ENCODE measurements at regions not wholly inside any gene's neighbourhood (a gene's known extent, or its start where the extent isn't known, plus 50 kb on each side); places are given as distances from the start of the nearest gene placed in this dataset.

DNA sequence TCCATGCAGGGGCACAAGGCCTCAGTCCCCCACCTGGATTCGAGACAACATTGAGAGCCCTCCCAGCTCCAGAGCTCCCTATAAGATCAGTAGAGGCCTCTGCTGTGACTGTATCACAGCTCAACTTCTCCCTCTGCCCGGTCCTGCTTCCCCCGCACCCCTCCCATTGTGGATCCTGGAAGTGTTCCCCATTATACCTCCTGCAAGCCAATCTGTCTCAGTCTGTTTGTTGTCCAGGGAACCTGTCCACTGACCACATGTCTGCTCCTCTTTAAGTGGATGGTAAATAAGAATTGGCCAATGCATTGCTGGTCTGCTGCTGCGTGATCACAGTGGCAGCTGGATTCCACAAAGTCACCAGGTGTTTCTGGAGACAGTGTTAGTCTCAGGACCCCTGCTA is 259.7 kb upstream of the HABP2 start:
- no peaks in the 10 kb centered on the region for H3K36me3 ChIP-seq
- WGBS, 2 donors, result 81 to 98% methylated on average over 4 of the region's 4 CpGs

DNA sequence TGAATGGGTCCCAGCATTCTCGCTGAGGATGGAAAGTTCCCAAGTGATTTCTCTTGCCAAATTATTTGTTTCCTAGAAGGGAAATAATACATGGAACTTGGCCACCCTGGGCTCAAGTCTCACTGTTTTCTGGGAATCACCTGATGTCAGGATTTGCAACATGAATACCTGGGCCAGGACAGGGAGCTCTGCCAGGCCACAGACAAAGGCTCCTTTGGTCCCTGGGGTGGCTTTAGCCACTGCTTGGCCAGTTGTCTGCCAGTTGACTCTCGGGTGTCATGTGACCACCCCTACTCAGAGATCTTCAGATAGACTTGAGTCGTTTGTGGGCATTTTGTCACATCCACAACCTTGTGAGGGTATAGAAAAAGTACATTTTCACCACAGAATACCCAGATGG is 258.0 kb upstream of the HABP2 start:
- Histone ChIP-seq H3K27me3 (no peaks in the 10 kb centered on the region), H3K9me3 (no peaks in the 10 kb centered on the region), H3K4me3 (no peak overlapping the region), H3K36me3 (no peaks in the 10 kb centered on the region), H3K4me1 (peaks cover 0 to 7% (median 0%) of the 10 kb centered on the region in 4 donors), H3K27ac (no peak overlapping the region)
- 80 to 84% methylated on average over 3 of the region's 3 CpGs for WGBS, 2 donors
- TF ChIP-seq, protein P1, sequence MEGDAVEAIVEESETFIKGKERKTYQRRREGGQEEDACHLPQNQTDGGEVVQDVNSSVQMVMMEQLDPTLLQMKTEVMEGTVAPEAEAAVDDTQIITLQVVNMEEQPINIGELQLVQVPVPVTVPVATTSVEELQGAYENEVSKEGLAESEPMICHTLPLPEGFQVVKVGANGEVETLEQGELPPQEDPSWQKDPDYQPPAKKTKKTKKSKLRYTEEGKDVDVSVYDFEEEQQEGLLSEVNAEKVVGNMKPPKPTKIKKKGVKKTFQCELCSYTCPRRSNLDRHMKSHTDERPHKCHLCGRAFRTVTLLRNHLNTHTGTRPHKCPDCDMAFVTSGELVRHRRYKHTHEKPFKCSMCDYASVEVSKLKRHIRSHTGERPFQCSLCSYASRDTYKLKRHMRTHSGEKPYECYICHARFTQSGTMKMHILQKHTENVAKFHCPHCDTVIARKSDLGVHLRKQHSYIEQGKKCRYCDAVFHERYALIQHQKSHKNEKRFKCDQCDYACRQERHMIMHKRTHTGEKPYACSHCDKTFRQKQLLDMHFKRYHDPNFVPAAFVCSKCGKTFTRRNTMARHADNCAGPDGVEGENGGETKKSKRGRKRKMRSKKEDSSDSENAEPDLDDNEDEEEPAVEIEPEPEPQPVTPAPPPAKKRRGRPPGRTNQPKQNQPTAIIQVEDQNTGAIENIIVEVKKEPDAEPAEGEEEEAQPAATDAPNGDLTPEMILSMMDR (IDR thresholded peaks at IDR 0.05), result no peak
- TF ChIP-seq EP300 (IDR thresholded peaks at IDR 0.05) (no peak), POLR2A (IDR thresholded peaks at IDR 0.05) (no peak)
- DNase-seq (ENCODE audit: low spot score in 2 of 2), result no peak

More for the DNA sequence above, 259.7 kb upstream of the HABP2 start:
- no peak for TF ChIP-seq POLR2A (IDR thresholded peaks at IDR 0.05)
- TF ChIP-seq, protein P1 (IDR thresholded peaks at IDR 0.05), result no peak
- TF ChIP-seq EP300 (IDR thresholded peaks at IDR 0.05), result no peak
- Histone ChIP-seq H3K27ac (no peak overlapping the region), H3K27me3 (no peaks in the 10 kb centered on the region), H3K4me3 (no peak overlapping the region), H3K4me1 (peaks cover 0 to 7% (median 0%) of the 10 kb centered on the region in 4 donors), H3K9me3 (no peaks in the 10 kb centered on the region)
- DNase-seq (ENCODE audit: low spot score in 2 of 2), result no peak

GRCh38 chr10:113297226-113297625 is 255.6 kb upstream of the HABP2 start:
- no peaks in the 10 kb centered on the region for H3K36me3 ChIP-seq
- no peak overlapping the region for H3K4me3 ChIP-seq
- no peaks in the 10 kb centered on the region for H3K27me3 ChIP-seq
- TF ChIP-seq, protein P1 (IDR thresholded peaks at IDR 0.05), result no peak
- no peaks in the 10 kb centered on the region for H3K9me3 ChIP-seq
- 52 to 60% methylated on average over 5 of the region's 5 CpGs for WGBS, 2 donors
- no peak overlapping the region for H3K27ac ChIP-seq
- DNase-seq (ENCODE audit: low spot score in 2 of 2), result no peak
- no peaks in the 10 kb centered on the region for H3K4me1 ChIP-seq

DNA sequence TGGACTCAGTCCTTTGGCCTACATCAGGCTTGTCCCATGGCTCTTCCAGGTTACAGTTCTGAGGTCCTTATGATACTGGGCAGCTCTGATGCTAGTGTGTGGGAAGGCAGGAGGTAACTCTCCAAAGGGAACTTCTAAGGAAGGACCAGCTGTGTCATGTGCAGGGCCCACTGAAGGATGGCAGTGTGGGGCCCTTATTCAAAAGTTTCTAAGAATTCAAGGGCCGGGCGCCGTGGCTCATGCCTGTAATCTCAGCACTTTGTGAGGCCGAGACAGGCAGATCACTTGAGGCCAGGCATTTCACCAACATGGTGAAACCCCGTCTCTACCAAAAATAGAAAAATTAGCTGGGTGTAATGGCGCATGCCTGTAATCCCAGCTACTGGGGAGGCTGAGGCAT is 254.2 kb upstream of the HABP2 start:
- Histone ChIP-seq H3K4me1 (no peaks in the 10 kb centered on the region), H3K27ac (no peak overlapping the region), H3K36me3 (no peaks in the 10 kb centered on the region), H3K4me3 (no peak overlapping the region), H3K27me3 (no peaks in the 10 kb centered on the region), H3K9me3 (no peaks in the 10 kb centered on the region)
- WGBS, 2 donors, result 96 to 100% methylated on average over 3 to 6 of the region's 6 CpGs
- no peak for DNase-seq (ENCODE audit: low spot score in 2 of 2)
- TF ChIP-seq POLR2A (IDR thresholded peaks at IDR 0.05) (no peak), EP300 (IDR thresholded peaks at IDR 0.05) (no peak)
- TF ChIP-seq, protein P1 (IDR thresholded peaks at IDR 0.05), result no peak

DNA sequence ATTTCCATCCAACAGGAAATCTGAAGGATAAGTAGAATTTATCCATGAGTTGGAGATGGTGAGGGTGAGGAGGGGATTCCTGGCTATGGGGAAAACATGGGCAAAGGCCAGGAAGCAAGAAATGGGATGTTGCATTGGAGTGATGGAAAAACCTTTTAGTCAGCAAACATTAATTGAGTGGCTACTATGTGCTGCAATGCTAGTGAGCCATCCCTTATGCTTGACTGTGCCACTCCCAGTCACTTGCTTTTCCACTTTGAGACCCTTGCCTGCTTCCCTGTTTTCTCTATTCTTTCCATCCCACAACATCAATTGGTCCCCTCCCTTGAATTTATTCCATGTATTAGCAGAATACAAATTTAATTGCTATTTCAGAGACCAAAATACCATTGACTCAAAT is 252.7 kb upstream of the HABP2 start:
- TF ChIP-seq EP300 (IDR thresholded peaks at IDR 0.05), result no peak
- TF ChIP-seq, protein P1 (IDR thresholded peaks at IDR 0.05), result no peak
- TF ChIP-seq POLR2A (IDR thresholded peaks at IDR 0.05), result no peak
- Histone ChIP-seq H3K9me3 (no peaks in the 10 kb centered on the region), H3K36me3 (no peaks in the 10 kb centered on the region), H3K27ac (no peak overlapping the region), H3K4me1 (no peaks in the 10 kb centered on the region), H3K27me3 (no peaks in the 10 kb centered on the region), H3K4me3 (no peak overlapping the region)
- no peak for DNase-seq (ENCODE audit: low spot score in 2 of 2)

Measured in tibial nerve (tissue), 4 donors.